Stomach (tissue), 4 donors: ENCODE measurements at regions not wholly inside any gene's neighbourhood (a gene's known extent, or its start where the extent isn't known, plus 50 kb on each side); places are given as distances from the start of the nearest gene placed in this dataset.

Experiments
- CTCF ChIP-seq, 7 experiments: fragments of 450-650 bp in 4 of 7; fragments of 200-600 bp in 3 of 7; sonication (generic) in 3 of 7; IDR thresholded peaks; one replicate each; pipeline ENCODE4 v1.5.1; 2016 to 2019; ENCODE audit warnings: antibody characterized with exemption in 7 of 7, control low read depth in 2 of 7, mild to moderate bottlenecking in 1 of 7
- EP300 ChIP-seq: sonication (generic); formaldehyde crosslinking; IDR thresholded peaks from one replicate; pipeline ENCODE4 v1.6.1; 2017; ENCODE audit warnings: antibody characterized with exemption
- POLR2A ChIP-seq, 4 donors: fragments of 450-650 bp; IDR thresholded peaks; one replicate each; pipeline ENCODE4 v1.6.1; 2016; ENCODE audit warnings: antibody characterized with exemption in 4 of 4, control low read depth in 2 of 4, mild to moderate bottlenecking in 1 of 4, moderate library complexity in 1 of 4

GRCh38 chr18:60654298-60654697, 281.7 kb upstream of the MC4R start:
- no peak for TF ChIP-seq CTCF (IDR thresholded peaks at IDR 0.05)
- no peak for TF ChIP-seq POLR2A (IDR thresholded peaks at IDR 0.05)
- TF ChIP-seq EP300: no peak
